GM19397 (cell line): ENCODE measurements at regions not wholly inside any gene's neighbourhood (a gene's known extent, or its start where the extent isn't known, plus 50 kb on each side); places are given as distances from the start of the nearest gene placed in this dataset.
"Not testable (repeated sequence)": the region's sequence is repeated elsewhere in the genome, so short reads cannot be mapped to it uniquely, and the experiment has no call there.

ENCODE experiments used
- ATAC-seq: cut with Tn5 transposase; IDR thresholded peaks from one replicate; pipeline ENCODE4 v1.9.1; 2021; ENCODE audit warnings: mild to moderate bottlenecking, moderate library complexity; ENCODE audit not compliant: unreplicated experiment

DNA sequence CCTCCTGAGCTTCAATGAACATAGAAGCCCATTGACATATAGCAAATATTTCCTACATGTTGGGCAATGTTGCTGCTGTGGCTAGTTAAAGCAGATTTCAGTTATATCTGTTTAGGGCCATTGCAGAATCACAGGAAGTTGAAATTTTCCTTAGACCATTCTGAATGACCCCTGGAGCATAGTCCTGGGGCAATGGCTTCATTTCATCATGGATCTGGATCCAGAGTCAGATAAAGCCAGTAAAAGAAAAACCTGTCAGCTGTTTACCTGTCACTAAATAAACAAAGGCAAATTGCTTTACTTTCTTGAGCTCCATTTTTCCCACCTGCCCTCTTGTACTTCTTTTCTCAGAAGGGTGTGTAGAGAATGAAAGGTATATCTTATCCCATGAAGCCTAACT is 494.0 kb upstream of the MAP3K7 start:
- ATAC-seq = no peak

DNA sequence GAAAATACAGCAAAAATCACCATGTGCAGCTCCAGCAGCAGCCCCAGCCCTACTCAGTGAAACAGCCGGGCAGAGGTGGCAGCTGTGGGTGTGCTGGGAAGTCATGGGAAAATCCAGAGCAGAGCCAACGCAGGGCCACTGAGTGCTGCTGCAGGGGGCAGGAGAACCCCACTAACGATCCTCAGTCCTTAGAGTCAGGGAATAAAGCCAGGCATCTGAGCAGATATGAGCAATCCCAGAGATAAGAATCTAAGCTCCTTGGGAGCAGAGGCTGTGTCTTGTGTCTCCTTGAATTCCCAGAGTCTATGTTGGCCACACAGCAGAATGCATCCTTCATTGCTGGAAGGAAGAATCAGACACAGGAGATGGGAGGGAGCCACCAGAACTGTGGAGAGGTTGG is 493.1 kb upstream of the MAP3K7 start:
- no peak for ATAC-seq

DNA sequence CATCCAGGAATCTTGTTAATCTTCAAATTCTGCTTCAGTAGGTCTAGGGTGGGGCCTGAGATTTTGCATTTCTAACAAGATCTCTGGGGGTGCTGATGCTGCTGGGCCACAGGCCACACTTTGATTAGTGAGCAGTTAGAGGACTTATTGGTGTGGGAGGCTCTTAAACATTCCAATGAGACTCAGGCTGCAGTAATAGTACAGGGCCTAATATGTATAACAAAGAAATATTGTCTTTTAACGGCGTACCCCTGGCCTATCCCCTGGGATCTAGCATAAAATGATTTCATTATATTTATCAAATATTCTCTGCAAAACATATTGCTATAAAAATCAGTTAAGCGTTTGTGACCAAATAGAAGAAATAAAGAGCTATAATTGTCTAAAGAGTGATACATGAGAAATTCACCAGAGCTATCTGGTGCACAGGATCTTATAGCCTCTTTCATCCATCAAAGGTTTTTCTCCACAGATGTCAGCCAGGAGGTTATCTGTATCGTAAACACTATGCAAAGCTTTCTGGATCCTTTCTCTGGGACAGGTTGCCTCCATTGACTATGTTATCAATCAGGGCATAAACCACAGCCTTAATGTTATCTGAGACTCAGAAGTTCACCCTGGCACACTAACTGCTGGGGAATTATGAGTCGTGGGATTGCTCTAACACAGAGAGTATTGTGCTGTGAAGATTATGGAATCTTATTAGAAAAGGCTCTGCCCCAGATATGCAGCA is 488.5 kb upstream of the MAP3K7 start:
- ATAC-seq = no peak

DNA sequence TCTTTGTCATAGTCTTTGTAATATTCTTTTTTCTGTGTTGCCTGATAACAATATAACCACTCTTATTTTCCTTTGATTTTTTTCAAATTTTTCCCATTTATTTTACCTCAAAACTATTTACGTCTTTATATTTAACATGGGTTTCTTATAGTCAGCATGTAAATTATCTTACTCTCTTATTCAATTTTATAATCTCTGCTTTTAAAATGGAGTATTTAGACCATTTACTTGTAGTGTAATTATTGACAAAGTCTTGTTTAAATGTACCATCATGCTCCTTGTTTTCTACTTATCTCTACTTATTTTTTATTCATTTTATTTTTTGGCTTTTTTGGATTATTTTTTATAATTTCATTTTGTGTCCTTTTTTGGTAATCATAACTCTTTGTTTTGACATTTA is 476.5 kb upstream of the MAP3K7 start:
- ATAC-seq = no peak

DNA sequence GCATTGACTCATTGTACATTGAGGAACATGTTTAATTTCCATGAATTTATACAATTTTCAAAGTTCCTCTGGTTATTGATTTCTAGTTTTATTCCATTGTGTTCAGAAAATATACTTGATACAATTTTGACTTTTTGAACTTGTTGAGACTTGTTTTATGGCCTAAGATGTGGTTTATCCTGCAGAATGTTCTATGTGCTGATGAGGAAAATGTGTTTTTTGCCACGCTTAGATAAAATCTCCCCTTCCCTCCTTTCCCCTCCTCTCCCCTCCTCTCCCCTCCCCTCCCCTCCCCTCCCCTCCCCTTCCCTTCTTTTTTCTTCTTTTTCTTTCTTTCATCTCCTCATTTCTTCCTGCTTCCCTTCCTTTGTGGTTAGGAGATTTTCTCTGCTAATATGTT is 470.8 kb upstream of the MAP3K7 start:
- ATAC-seq = no peak

DNA sequence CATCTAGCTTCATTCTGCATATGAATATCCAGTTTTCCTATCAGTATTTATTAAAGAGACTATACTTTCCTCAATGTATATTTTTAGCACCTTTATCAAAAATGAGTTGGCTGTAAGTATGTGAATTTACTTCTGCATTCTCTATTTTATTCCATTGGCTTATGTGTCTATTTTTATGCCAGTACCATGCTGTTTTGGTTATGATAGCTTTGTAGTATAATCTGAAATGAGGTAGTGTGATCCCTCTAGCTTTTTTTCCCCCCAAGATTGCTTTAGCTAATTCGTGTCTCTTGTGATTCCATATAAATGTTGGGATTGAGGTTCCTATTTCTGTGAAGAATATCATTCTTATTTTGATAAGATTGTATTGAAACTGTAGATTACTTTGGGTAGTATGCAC is 469.1 kb upstream of the MAP3K7 start:
- ATAC-seq = no peak

DNA sequence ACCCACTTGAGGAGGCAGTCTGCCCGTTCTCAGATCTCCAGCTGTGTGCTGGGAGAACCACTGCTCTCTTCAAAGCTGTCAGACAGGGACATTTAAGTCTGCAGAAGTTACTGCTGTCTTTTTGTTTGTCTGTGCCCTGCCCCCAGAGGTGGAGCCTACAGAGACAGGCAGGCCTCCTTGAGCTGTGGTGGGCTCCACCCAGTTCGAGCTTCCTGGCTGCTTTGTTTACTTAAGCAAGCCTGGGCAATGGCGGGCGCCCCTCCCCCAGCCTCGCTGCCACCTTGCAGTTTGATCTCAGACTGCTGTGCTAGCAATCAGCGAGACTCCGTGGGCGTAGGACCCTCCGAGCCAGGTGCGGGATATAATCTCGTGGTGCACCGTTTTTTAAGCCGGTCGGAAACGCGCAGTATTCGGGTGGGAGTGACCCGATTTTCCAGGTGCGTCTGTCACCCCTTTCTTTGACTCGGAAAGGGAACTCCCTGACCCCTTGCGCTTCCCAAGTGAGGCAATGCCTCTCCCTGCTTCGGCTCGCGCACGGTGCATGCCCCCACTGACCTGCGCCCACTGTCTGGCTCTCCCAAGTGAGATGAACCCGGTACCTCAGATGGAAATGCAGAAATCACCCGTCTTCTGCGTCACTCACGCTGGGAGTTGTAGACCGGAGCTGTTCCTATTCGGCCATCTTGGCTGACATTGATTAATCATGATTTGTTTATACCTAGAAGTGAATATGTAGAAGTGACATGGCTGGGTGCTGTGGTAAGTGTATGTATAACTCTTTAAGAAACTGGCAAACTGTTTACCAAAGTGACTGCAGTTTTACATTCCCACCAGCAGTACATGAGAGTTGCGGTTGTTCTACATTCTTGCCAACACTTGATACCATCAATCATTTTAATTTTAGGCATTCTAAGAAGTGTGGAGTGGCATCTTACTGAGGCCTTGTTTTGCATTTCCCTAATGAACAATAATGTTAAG is 465.9 kb upstream of the MAP3K7 start:
- not testable (repeated sequence) for ATAC-seq

DNA sequence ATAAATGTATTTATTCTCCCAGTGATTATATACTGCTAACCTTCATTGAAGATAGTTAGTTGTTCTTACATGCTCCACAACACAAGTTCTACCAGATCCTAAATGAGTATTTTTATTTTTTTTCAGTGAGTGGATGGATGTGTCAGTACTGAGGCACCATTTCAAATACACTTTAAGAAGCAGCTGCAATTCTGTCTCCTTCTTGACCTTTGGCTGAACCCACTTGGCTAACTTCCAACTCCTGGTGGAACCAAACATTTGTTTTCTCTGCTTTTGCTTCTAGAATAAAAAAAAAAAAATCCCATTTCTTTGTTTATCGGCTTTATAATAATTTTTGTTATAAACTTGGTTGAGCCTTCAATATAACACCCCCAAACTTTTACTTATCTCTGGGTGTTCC is 458.3 kb upstream of the MAP3K7 start:
- no peak for ATAC-seq

DNA sequence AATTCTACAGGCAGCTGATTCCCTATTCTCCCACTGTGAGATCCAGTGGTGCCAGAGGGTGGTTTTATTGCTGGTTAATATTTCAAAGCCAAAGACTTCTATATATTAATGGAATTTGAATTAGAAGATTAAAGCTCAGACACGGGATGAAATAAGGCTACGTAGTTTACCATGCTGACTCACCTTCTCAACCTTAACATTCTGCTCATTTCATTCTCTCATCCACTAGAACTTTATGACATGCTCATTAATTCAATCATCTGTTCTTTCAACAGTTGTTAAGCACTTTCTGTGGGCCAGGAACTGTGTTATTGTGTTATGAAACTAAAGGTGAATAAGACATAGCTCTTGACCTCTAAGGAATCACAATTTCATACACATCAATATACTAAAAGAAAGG is 456.9 kb upstream of the MAP3K7 start:
- no peak for ATAC-seq

DNA sequence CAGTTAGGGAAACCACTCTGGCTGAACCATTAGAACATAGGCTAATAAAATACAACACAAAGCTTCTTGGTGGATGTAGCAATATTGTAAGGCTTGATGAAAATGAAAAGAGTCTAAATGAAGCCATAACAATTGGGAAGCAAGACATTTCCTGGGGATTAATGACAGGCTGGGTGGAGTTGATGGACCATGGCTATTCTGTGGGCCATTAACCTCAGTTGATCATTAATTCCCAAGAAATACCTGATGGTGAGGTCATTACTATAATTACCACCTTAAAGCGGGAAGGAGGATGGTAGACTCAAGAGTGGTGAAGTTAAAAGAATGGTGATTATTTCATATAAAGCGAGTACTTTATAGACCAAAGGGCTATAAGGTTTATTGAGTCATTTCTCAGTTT is 455.8 kb upstream of the MAP3K7 start:
- no peak for ATAC-seq

DNA sequence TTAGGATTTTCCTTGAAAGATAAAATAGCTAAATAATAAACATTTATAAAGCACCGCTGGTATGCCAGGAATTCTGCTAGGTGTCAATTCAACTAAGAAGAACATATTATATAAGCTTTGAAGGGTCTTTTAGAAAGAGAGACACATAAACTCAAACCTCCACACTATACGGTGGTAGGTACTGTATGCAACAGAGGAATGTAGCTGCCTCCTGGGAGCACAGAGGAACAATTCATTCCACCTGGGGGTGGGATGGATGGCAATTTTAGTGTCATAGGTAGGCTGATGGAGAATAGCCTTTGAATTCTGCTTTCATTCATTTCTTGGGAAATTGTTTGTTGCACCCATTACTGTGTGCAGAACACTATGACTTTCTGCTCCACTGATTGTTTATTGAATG is 447.1 kb upstream of the MAP3K7 start:
- ATAC-seq = no peak

DNA sequence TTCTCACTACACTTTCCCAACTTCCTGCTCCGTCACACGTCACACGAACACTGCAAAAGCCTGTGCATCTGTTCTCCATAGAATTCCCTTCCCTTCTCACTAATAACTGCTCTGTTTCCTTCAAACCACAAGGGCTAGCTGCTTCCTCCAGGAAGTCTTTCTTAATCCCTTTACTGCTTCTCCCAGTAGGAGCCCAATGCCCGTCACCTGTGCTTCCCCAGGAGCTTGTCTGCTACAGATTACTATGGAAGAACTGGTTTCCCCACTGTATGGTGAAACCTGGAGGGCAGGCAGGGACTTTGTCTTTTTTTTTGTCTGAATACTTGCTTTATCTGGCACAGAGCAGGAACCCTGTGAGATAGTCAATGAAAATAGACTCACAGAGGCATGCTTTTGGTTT is 444.7 kb upstream of the MAP3K7 start:
- ATAC-seq = no peak

DNA sequence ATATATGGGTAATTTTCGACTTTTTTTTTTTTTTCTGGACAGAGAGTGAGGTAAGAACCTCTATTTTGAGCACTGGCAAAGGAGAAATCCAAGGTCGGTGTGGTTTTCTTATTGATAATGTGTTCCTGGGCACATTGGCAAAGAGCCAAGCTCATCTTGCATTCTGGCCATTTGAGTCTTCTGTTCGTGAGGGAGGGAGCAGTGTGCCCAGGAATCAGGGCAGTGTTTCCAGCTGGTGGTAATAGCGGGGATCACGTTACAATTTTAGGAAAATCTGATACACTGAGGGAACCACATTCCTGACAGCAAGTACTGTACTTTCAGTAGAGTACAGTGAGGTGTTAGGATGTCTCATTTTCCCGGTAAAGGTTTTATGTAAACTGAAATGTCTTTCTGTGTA is 442.3 kb upstream of the MAP3K7 start:
- ATAC-seq = no peak

DNA sequence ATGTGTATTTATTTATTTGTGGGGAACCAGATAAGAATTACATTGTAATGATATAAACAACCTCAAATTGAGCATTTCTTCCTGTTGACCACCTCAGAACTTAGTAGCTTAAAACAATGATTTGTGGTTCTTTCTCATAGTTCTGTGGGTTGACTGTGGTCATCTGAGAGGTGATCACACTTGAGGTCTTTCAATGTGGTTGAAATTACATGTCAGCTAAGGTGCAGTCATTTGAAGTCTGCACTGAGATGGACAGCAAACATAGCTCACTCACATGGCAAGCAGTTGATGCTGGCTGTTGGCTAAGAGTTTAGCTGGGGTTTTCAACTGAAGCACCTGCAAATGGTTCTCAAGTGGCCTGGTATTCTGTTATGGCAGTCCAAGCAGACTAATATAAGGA is 436.7 kb upstream of the MAP3K7 start:
- ATAC-seq = no peak

DNA sequence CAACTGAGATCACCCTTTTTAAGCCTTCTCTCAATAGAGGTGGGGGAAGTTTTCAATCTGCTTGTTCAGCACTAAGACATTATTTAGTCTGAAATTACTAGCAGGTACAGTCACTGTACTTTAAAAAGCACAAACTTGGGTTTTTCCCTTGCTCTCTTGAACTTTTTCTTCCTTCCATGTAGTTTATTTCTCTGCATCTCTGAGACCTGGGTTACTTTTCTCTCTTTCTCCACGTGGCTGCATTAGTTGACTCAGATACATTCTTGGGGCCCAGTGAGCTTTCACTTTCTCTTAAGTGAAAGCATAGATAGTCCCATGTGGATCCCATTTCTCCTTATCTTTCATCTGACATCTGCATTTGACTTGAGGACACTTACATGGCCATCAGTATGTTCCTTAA is 433.9 kb upstream of the MAP3K7 start:
- ATAC-seq = no peak

DNA sequence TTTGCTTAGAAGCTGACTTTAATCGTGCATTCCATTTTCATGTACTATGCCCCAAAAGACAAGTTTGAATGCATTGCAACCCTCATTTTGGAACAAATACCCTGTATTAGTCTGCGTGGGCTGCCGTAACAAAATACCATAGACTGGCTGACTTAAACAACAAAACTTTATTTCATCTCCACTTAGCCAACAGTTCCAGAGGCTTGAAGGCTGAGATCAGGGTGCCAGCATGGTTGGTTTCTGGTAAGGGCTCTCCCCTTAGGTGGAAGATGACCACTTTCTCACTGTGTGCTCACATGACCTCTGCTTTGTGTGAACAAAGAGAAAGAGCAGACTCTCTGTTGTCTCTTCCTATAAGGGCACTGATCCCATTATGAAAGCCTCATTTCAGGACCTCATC is 431.7 kb upstream of the MAP3K7 start:
- no peak for ATAC-seq

DNA sequence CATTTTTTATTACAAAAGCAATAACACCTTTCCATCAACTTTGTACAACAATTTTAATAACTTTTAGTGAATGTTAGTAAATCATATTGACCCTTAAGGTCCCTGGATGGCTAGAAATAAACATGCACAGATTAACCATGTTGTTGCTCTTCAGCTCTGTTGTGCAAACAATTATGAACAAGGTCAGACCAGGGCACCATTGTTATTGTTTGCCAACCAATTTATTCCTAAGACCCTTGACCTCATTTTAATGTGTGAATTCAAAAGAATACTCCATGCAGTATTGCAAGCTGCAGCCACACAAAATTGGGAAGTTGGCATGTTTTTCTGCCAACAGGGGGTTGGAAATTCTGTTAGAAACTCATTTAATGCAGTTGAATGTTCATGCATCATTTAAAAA is 426.6 kb upstream of the MAP3K7 start:
- ATAC-seq = no peak

DNA sequence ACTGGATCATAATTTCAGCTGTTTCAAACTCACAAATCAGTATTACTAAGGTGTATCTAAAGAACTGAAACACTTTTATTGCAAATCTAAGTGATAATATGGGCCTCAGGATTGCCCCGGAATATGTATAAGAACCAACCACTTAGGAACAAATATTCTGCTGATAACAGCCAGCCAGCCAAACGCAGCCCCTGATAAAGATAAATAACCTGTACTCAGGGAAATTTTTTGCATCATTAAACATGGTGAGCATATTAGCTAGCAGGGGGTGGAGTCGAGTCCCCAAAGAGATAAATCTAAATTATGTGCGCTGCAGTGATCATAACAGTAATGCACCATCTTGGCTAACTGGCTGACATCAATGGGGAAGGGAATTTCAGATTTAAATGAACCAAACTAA is 410.2 kb upstream of the MAP3K7 start:
- no peak for ATAC-seq

DNA sequence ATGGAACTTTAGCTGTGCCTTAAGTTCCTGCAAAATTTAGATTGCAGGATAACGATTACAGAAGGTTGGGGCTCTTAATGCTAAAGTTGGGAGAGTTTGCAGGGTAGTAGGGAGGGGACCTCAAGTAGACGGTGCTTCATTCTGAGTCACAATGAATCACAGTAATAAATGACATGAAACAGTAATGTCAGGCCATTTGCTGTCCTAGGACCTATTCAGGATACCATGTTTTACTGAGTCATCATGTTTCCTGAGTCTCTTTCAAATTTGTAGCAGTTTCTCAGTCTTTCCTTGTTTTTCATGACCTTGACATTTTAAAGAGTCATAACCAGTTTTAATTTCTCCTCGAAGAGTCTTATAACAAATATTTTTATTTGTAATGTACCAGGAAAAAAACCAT is 406.9 kb upstream of the MAP3K7 start:
- no peak for ATAC-seq

DNA sequence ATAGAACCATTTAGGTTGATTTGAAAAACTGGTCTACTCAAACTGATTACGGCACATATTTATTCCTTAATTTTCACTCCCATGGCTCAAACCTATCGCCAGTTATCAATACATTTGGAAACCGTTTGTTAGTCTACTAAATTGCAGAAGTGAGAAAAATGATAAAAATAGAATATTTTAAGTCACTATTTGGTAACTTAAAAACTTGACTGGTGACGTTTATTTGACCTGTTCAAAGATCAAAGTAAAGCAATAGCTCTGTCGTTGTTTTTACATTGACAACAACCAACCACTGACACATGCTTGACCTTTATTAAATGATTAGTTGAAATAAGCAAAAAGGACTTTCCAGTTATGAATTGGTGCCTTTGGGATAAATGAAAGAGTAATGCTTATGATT is 402.9 kb upstream of the MAP3K7 start:
- no peak for ATAC-seq

DNA sequence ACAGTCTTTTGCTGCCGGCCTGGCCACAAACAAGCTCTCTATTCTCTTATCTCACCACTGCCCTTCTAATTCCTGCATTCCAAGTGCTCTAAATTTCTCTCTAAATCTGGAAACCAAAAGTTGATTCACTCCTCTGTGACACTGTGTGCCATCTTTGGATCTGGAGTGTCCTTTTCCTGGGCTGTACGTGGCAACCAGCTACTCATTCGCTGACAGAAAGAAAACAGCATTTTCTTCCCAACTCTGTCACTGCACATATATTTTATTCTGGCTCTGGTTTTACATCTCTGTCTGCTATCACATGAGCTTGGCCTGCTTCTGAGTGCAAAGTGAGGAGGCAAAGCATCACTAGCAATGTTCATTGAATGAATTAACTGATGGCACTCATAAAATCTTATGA is 397.2 kb upstream of the MAP3K7 start:
- no peak for ATAC-seq

DNA sequence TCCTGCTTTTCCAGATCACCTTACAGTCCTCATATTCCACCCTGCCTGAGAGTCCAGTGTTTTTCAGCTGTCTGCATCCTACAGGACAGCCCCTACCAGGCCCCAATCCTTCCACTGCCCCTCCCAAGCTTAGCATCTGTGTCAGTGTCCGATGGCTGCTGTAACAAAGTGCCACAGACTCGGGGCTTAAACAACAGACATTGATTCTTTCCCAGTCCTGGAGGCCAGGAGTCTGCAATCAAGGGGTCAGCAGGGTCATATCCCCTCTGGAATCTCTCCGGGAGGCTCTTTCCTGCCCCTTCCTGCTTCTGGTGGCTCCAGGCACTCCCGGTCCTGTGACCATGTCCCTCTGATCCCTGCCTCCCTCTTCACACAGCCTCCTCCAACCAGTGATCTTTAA is 396.6 kb upstream of the MAP3K7 start:
- ATAC-seq = no peak
